GM12878 (cell line): ENCODE measurements at regions not wholly inside any gene's neighbourhood (a gene's known extent, or its start where the extent isn't known, plus 50 kb on each side); places are given as distances from the start of the nearest gene placed in this dataset.

Source experiments
- ATF2 ChIP-seq: IDR thresholded peaks from 2 replicates; pipeline ENCODE4 v1.6.1; 2012; ENCODE audit warnings: low read length, inconsistent platforms
- EZH2 ChIP-seq: IDR thresholded peaks from 2 replicates; pipeline ENCODE4 v1.6.1; 2012; ENCODE audit warnings: low read depth, mild to moderate bottlenecking, control low read depth, inconsistent platforms, low read length, borderline replicate concordance; ENCODE audit not compliant: control insufficient read depth
- MAX ChIP-seq: IDR thresholded peaks from 2 replicates; pipeline ENCODE4 v1.6.1; 2012; ENCODE audit warnings: low read depth, low read length, improper control_type of control experiment
- POLR2A ChIP-seq: IDR thresholded peaks from 2 replicates; pipeline ENCODE4 v1.6.1; 2011; ENCODE audit warnings: low read depth, mild to moderate bottlenecking, low read length
- REST ChIP-seq: IDR thresholded peaks from 2 replicates; pipeline ENCODE4 v1.6.1; 2012; ENCODE audit warnings: mild to moderate bottlenecking, low read depth, low read length
- ZNF24 ChIP-seq: fragments of 450-650 bp; IDR thresholded peaks from 2 replicates; pipeline ENCODE4 v1.6.1; 2017; ENCODE audit warnings: antibody characterized with exemption, mild to moderate bottlenecking

GRCh38 chr5:68751661-68752060 lies 342.2 kb upstream of the SLC30A5 start:
- no peak for TF ChIP-seq MAX
- TF ChIP-seq REST, result no peak
- no peak for TF ChIP-seq ATF2
- no peak for TF ChIP-seq POLR2A
- no peak for TF ChIP-seq EZH2
- no peak for TF ChIP-seq ZNF24
